ENCODE measurements at regions not wholly inside any gene's neighbourhood (a gene's known extent, or its start where the extent isn't known, plus 50 kb on each side); places are given as distances from the start of the nearest gene placed in this dataset.

GRCh38 chr15:77720655-77721054 lies 87.9 kb upstream of the LINGO1 start:
- Histone ChIP-seq H3K4me3 (no peak overlapping the region), H3K9me3 (no peaks in the 10 kb centered on the region), H3K36me3 (no peaks in the 10 kb centered on the region), H3K27me3 (peaks cover 28% of the 10 kb centered on the region), H3K4me1 (no peaks in the 10 kb centered on the region), H3K27ac (no peak overlapping the region)
- ATAC-seq (no peak), DNase-seq (no peak)
- TF ChIP-seq CTCF (IDR thresholded peaks at IDR 0.05) = no peak
- intact Hi-C loops (cut with DNase I) = no loop called here

GRCh38 chr15:77720173-77720572 lies 87.5 kb upstream of the LINGO1 start:
- Histone ChIP-seq H3K4me3 (no peak overlapping the region), H3K36me3 (no peaks in the 10 kb centered on the region), H3K4me1 (no peaks in the 10 kb centered on the region), H3K9me3 (no peaks in the 10 kb centered on the region), H3K27me3 (peaks cover 28% of the 10 kb centered on the region), H3K27ac (no peak overlapping the region)
- DNase-seq (no peak), ATAC-seq (no peak)
- intact Hi-C loops (cut with DNase I) = no loop called here
- no peak for TF ChIP-seq CTCF (IDR thresholded peaks at IDR 0.05)

GRCh38 chr15:77719450-77719849 lies 86.7 kb upstream of the LINGO1 start:
- H3K27ac ChIP-seq = no peak overlapping the region
- ATAC-seq (no peak), DNase-seq (no peak)
- peaks cover 26% of the 10 kb centered on the region for H3K27me3 ChIP-seq
- no peaks in the 10 kb centered on the region for H3K9me3 ChIP-seq
- H3K36me3 ChIP-seq = no peaks in the 10 kb centered on the region
- intact Hi-C loops (cut with DNase I) = no loop called here
- no peaks in the 10 kb centered on the region for H3K4me1 ChIP-seq
- TF ChIP-seq CTCF (IDR thresholded peaks at IDR 0.05) = no peak
- H3K4me3 ChIP-seq = no peak overlapping the region

- H3K36me3 ChIP-seq = no peaks in the 10 kb centered on the region
- intact Hi-C loops (cut with DNase I) = no loop called here
- DNase-seq (no peak), ATAC-seq (peak; percentile 5)
- H3K9me3 ChIP-seq = no peaks in the 10 kb centered on the region
- no peak overlapping the region for H3K4me3 ChIP-seq
- H3K27me3 ChIP-seq = peaks cover 15% of the 10 kb centered on the region
- no peaks in the 10 kb centered on the region for H3K4me1 ChIP-seq
- TF ChIP-seq CTCF (IDR thresholded peaks at IDR 0.05) = no peak
- H3K27ac ChIP-seq = no peak overlapping the region
Measured at GRCh38 chr15:77717333-77717990, 84.8 kb upstream of the LINGO1 start.

GRCh38 chr15:77716632-77717332 lies 84.1 kb upstream of the LINGO1 start:
- no peak for TF ChIP-seq CTCF (IDR thresholded peaks at IDR 0.05)
- Histone ChIP-seq H3K4me3 (no peak overlapping the region), H3K27ac (no peak overlapping the region), H3K27me3 (peaks cover 15% of the 10 kb centered on the region), H3K9me3 (no peaks in the 10 kb centered on the region), H3K36me3 (no peaks in the 10 kb centered on the region), H3K4me1 (no peaks in the 10 kb centered on the region)
- ATAC-seq (no peak), DNase-seq (no peak)
- intact Hi-C loops (cut with DNase I) = no loop called here
